ENCODE measurements at regions not wholly inside any gene's neighbourhood (a gene's known extent, or its start where the extent isn't known, plus 50 kb on each side); places are given as distances from the start of the nearest gene placed in this dataset.

GRCh38 chr22:48885919-48886305 lies 941.8 kb downstream of the BRD1 start:
- TF ChIP-seq CTCF (IDR thresholded peaks at IDR 0.05) = no peak
- no peak for TF ChIP-seq REST (IDR thresholded peaks at IDR 0.05; ENCODE audit: insufficient read depth in 1 of 2, low read depth in 2 of 2, low read length in 1 of 2)
- no peak for TF ChIP-seq POLR2AphosphoS5 (IDR thresholded peaks at IDR 0.05; ENCODE audit: low read depth, low read length)

All from Panc1 (cell line).